ENCODE measurements at regions not wholly inside any gene's neighbourhood (a gene's known extent, or its start where the extent isn't known, plus 50 kb on each side); places are given as distances from the start of the nearest gene placed in this dataset.
"Not testable (repeated sequence)": the region's sequence is repeated elsewhere in the genome, so short reads cannot be mapped to it uniquely, and the experiment has no call there.

DNA sequence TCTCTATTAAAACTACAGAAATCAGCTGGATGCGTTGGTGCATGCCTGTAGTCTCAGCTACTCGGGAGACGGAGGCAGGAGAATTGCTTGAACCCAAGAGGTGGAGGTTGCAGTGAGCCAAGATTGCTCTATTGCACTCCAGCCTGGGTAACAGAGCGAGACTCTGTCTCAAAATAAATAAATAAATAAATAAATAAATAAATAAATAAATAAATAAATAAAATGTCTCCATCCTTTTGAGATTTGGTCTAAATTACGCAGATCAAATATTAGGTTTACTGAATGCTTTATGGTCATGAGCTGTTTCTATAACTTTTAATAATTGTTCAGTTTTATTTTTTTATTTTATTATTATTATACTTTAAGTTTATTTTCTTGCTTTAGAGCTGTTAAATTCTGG, 344.0 kb upstream of the POU3F4 start:
- TF ChIP-seq, protein P1, sequence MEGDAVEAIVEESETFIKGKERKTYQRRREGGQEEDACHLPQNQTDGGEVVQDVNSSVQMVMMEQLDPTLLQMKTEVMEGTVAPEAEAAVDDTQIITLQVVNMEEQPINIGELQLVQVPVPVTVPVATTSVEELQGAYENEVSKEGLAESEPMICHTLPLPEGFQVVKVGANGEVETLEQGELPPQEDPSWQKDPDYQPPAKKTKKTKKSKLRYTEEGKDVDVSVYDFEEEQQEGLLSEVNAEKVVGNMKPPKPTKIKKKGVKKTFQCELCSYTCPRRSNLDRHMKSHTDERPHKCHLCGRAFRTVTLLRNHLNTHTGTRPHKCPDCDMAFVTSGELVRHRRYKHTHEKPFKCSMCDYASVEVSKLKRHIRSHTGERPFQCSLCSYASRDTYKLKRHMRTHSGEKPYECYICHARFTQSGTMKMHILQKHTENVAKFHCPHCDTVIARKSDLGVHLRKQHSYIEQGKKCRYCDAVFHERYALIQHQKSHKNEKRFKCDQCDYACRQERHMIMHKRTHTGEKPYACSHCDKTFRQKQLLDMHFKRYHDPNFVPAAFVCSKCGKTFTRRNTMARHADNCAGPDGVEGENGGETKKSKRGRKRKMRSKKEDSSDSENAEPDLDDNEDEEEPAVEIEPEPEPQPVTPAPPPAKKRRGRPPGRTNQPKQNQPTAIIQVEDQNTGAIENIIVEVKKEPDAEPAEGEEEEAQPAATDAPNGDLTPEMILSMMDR (conservative IDR thresholded peaks at IDR 0.05; ENCODE audit: low read depth, low read length), result not testable (repeated sequence)
- TF ChIP-seq EZH2phosphoT487 (IDR thresholded peaks at IDR 0.05; ENCODE audit: borderline replicate concordance, low read length); EZH2 (IDR thresholded peaks at IDR 0.05; ENCODE audit: low read length, unreplicated experiment): not testable (repeated sequence)
